ENCODE measurements at regions not wholly inside any gene's neighbourhood (a gene's known extent, or its start where the extent isn't known, plus 50 kb on each side); places are given as distances from the start of the nearest gene placed in this dataset.

DNA sequence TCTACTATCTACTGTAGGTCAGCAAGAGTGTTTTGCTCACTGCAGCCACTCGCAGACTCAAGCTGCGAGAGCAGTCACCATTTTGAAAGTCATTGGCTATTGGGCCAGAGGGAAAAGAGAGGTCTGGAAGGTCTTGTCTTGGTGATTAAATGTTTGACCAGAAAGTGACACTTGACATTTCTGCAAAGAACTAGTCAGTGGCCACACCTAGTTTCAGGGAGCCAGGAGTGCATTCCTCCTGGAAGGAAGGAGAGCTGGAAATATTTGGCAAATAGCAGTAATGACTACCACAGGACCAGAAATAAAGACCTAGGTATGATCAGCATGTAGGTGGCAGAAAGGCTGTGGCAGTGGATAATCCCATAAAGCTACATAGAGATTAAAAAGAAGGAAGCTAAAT, 440.0 kb upstream of the PLXNA2 start:
- TF ChIP-seq, protein P1, sequence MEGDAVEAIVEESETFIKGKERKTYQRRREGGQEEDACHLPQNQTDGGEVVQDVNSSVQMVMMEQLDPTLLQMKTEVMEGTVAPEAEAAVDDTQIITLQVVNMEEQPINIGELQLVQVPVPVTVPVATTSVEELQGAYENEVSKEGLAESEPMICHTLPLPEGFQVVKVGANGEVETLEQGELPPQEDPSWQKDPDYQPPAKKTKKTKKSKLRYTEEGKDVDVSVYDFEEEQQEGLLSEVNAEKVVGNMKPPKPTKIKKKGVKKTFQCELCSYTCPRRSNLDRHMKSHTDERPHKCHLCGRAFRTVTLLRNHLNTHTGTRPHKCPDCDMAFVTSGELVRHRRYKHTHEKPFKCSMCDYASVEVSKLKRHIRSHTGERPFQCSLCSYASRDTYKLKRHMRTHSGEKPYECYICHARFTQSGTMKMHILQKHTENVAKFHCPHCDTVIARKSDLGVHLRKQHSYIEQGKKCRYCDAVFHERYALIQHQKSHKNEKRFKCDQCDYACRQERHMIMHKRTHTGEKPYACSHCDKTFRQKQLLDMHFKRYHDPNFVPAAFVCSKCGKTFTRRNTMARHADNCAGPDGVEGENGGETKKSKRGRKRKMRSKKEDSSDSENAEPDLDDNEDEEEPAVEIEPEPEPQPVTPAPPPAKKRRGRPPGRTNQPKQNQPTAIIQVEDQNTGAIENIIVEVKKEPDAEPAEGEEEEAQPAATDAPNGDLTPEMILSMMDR (IDR thresholded peaks at IDR 0.05): no peak
- no peak for TF ChIP-seq POLR2A (IDR thresholded peaks at IDR 0.05)
